ENCODE measurements at regions not wholly inside any gene's neighbourhood (a gene's known extent, or its start where the extent isn't known, plus 50 kb on each side); places are given as distances from the start of the nearest gene placed in this dataset.
"Not testable (repeated sequence)": the region's sequence is repeated elsewhere in the genome, so short reads cannot be mapped to it uniquely, and the experiment has no call there.

DNA sequence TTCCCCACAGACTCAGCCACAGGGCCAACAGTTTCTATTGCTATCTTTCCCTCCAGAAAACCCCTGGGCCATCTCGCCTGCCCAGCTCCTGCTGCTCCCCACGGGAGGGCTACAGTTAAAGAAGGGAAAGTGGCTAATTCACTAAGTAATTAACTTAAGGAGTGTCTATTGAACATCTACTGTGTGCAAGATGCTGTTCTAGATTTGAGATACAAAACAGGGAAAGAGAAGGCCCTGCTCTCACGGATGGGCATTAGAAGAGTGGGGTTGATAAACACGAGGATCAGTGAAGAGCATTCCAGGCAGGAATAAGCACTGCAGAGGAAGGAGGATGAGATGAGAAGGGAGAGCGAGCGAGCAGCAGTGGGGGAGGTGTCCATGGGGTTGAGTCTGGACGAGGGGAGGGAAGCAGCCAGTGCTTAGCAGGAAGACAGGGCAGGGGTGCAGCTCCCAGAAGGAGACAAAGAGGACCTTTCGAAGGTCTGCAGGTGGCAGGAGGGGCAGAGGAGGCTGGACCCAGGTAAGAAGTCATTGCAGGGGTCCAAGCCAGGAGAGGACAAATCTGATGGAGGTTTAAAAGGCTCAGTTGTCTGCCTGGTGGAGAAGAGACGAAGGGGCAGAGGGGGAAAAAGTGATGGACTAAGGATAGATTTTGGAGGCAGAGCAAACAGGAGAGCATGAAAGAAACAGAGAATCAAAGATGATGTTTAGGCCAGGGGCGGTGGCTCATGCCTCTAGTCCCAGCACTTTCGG is 64.7 kb downstream of the KLF15 start:
- DNase-seq = no peak

DNA sequence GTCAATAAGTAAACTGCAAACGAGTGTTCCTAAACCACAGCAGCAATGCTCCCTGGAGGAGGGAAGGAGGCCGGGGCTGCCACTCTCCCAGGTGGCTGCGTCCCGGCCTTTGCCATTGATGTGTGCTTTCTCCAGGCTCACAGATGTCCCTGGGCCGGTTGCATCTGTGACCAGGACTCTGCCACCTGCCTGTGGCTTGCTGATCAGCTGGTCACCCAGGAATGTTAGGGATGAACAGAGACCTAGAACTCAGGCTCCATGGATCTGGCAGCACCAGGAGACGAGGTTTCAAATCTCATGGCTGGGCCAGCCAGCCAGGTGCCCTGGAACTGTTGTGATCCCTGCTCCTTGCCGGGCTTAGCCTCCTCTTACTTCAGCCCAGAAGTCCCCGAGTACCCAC is 65.7 kb downstream of the KLF15 start:
- no peak for DNase-seq

DNA sequence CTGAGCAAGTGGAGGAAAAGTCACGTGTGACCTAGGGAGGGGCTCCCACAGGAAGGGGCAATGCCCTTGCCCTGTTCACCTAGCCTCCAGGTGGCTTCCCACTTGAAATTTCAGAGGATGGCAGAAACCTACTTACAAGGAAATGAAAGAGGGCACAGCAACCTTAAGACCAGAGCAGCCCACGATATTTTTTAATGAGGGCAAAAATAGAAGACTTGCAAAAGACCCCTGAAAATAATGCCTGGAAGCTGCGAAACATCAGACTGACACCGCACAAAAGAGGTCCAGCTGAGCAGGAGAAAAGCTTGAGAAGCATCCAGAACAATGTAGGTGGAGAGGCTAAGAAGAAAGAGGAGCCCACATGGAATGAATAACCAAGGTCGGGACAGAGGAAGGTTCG is 66.1 kb downstream of the KLF15 start:
- no peak for DNase-seq

DNA sequence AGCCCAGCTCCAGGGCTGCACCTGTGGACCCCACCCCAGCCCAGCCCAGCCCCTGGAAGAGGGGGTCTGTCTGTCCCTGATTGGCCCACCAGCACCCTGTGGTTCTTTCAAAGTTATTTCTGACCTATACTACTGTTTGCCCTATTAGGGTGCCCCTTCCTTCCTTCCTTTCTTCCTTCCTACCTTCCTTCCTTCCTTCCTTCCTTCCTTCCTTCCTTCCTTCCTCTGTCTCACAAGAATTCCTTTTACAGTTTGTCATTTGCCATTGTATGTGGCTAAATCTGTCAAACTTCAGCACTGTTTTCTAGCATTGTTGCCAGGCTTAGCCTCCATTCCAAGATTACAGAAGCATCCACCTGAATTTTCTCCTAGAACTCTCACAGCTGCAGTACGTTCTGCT is 66.9 kb downstream of the KLF15 start:
- no peak for DNase-seq

DNA sequence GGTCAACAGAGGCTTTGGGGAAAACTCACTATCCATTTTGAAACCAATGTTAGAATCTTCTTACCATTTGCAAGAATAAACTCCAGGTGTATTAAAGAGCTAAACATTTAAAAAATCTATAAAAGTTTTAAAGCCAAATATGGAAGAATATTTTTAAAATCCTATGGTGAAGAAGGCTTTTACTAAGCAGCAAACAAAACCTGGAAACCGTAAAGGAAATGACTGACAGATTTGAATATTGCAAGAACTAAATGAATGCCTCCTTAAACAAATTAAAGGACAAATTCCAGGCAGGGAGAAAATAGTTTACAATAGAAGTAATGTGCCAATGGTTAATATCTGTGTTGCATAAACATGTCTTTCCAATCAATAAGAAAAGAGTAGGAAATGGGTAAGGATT is 68.1 kb downstream of the KLF15 start:
- DNase-seq = no peak

DNA sequence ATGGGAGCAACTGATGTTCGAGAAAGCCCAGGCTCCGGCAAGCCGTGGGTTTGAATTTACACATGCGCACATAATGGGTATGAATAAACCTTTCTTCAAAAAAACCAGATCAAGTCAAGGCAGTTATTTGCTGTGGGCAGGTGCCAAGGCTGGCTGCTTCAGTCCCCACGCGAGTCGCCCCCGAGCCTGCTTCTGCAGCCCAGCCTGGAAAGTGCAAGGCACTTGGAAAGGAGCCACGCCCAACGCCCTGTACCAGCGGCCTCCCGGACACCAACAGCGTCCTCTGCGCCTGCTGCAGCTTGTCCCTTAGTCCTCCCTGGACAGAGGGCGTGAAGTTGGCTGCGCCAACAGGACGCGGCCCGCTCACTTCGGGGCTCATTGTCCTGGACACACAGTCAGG is 68.9 kb downstream of the KLF15 start:
- no peak for DNase-seq

DNA sequence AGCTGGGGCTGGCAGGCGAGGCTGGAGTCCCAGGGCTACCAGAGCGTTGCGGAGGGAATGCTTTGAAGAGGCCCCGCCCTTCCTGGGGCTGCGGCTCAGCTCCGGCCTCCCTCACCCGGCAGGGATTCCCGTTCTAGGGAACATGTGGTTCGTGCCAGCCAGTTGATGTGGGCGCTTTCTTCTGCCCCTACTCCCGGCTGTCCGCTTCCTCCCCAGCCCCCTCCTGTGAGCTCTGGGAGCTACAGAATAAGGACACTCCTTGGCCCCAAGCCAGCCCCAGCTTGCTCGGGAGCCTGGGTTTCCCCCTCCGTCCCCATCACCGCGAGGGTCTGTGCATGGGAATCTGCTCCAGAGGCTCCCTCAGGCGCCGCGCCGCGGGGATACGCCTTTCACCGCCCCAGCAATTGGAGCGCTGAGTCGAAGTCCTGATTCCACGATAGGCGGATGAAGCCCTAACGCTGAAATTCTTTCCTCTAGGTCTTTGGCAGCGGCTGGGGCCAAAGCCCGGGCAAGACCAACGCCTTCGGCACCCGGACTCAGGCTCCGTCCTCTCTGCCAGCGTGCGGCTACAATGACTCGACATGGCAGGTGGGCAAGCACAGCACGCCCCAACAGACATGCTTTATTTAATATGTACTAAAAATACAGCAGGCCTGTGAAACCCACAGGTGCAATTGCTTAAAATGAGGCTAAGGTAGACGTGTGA is 69.5 kb downstream of the KLF15 start:
- DNase-seq = no peak

DNA sequence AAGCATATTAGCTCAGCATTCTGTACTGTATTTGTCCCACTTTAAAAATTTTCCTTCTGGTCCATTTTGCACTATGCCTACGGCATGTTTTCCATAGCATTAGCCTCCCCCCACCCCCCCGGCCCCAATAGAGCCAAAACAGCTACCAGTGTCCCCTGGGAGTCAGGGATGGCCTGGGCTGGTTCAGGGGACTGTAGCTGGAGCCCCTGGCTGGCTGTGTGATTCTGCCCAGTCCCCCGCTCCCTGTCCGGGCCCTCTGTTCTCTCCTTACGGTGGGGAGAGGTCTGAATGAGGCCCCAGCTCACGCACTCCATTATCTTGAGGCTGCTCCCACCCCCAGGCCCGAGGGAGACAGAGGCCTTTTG is 70.1 kb downstream of the KLF15 start:
- DNase-seq = no peak

DNA sequence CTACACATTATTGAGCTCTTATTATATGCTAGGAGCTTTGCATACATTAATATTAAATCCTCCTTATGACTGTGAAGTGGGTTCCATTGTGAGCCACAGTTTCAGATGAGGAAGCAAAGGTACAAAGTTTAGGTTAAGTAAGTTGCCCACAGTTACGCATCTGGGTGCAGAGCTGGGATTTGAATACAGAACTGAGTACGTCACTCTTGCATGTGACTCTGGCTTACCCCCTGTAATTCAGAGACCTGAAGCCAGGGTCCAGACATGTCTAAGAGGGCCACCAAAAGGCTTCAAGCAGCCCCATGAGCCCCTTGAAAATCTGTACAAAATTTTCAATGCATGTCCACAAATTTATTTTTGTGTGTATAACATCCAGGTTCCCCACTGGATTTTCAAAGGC is 71.8 kb downstream of the KLF15 start:
- no peak for DNase-seq

DNA sequence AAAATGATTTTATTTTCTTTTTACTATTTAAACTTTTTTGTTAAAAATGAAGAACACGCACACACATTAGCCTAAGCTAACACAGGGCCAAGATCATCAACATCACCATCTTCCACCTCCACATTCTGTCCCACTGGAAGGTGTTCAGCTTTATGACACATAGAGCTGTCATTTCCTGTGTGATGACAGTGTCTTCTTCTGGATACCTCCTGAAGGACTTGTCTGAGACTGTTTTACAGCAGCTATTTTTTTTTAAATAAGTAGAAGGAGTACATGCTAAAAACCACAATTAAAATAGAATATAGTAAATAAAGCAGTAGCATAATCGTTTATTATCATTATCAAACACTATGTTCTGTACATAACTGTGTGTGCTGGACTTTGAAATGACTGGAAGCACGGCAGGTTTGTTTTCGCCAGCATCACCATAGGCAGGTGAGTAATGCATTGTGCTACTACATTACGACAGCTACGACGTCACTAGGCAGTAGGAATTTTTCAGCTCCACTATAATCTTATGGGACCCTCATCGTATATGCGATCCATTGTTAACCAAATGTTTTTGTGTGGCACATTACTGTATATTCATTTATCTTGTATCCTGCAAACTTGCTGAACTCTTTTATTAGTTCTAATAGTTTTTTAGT is 72.8 kb downstream of the KLF15 start:
- DNase-seq = no peak

DNA sequence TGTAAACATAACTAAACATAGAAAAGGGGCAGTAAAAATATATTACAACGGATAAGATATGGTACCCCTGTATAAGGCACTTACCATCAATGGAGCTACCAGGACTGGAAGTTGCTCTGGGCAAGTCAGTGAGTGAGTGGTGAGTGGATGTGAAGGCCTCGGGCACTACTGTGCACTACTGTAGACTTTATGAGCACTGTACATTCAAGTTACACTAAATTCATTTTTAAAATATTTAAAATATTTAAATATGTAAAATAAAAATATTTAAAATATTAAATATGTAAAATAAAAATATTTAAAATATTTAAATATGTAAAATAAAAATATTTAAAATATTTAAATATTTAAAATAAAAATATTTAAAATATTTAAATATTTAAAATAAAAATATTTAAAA is 73.6 kb downstream of the KLF15 start:
- not testable (repeated sequence) for DNase-seq

DNA sequence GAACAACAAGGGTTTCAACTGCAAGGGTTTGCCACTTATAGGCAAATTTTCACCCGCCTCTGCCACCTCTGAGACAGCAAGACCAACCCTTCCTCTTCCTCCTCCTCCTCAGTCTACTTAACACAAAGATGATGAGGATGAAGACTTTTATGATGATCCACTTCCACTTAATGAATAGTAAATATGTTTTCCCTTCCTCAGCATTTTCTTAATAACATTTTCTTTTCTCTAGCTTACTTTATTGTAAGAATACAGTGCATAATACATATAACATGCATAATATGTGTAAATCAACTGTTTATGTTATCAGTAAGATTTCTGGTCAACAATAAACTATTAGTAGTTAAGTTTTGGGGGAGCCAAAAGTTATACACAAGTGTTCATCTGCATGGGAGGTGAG is 77.4 kb downstream of the KLF15 start:
- DNase-seq = no peak

DNA sequence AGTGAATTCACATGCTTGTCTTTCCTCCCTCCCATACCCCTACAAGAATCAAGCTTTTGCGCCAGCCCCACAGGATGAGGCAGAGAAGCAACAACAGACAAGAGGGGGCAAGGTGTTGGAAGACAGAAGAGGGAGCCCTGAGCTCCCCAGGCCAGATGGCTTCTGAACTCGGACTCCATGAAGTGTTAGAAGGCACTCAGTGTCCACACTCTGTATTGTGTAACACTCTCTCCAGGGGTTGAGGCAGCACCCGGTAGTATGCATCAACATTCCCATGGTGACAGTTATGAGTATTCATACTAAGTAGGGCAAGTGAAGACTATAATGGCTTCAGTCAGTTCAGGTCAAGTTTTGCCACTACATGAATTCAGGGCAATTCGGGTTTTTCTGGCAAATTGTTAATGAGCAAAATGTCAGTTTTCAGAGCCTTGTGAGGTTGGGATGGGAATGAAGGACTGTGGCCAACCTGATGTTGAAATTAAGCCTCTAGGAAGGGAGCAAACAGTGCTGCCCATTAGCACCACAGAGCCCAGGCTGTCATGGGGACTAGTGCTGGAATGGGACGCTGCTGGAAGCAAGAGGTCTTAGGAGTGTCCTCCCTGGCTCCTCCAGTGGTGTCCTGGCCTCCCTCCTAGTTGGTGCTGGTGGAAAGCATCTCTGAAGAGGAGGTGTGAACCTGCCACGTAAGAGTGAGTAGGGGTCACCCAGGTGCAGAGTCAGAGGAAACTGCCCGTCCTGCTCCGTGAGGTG is 79.4 kb downstream of the KLF15 start:
- no peak for DNase-seq

DNA sequence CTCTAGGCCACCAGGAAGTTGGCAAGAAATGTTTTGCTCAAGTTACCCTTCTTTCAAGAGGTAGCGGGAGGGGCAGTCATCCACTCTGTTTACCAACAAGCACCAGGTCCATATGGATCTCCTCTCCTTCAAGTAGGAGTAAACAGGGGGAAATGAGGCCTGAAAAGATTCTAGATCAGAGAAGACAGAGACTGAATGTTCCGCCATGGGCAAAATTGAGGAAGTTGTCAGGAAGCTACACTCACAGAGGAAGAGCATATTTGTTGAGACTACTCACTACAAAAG is 81.6 kb downstream of the KLF15 start:
- DNase-seq = peak; percentile 10

DNA sequence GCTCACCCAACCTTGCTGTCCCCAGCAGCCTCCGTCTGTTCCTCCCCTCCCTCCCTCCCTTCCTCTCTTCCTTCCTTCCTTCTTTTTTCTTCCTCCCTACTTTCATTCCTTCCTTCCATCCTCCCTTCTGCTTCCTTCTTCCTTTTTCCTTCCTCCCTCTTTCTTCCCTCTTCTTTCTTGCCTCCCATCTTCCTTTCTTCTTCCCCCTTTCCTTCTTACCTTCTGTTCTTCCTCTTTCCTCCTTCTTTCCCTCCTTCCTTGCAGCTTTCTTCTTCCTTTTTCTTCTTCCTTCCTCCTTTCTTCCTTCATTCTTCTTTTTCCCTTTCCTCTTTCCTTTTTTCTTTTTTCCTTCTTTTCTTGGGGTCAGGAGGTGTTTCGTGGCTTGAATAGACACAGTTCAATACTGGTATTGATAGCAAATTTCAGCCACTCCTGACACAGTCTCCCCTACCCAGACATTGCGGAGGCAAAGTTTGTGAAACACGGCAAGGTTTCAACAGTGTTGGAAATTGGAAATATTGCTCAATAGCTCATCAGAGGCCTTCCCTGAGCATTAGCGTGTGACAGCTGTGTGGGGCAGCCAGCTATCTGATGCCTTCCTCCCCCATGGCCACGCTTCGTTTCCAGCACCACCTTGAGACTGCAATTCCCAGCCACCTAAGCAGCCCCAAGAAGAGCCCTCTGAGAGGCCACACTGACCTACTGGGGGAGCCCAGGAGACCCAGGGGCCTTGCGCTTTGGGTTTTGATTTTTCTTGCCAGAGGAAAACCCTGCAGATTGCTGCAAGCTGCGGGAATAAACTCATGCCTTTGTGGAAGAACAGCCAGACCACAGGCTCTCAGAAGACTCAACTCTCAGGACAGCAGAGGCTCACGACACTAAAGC is 82.2 kb downstream of the KLF15 start:
- DNase-seq = no peak

DNA sequence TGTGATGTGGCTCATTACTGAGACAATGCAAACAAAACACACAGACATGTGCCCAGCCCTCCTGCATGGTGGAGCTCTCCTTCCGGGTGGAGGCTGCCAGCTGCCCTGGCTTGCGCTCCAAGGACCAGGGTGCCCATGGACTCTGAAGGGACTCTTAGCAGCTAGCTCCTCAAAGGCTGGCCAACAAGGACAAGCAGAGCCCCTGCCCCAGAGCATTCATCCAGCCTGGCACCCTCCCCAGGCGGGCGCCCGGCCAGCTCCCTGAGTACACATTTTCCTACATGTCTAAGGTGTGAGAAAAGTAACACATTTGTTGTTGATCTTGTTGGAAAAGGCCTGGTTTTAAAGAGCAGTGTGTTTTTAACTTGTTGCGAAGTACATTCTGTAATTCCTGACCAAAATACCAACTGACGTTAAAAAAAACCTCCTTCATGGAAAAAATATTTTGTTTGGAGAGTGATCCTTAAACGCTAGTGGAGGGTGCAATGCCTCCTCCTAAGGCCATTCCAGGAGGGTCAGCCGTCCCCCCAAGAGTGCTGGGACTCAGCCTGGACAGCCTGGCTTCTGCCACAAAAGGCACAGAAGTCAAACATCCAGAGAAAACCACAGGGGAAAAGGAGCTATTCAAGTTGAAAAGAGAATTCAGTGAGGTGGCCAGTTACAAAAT is 86.9 kb downstream of the KLF15 start:
- DNase-seq = no peak

DNA sequence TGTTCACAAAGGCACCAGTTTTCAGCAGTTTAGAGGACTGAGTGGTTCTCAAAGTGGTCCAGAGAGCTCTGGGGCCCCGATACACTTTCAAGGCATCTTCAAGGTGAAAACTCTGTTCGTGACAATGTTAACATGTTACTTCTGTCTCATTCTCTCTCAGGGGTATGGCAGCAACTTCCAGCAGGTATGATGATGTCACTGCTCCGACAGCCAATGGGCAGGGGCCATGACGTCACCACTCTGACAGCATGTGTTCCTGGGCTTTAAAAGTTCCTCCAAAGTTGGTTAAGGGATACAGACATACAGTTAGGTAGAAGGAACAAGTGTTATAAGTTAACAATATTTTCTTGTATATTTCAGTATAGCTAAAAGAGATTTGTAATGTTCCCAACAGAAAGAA is 87.9 kb downstream of the KLF15 start:
- DNase-seq = no peak

DNA sequence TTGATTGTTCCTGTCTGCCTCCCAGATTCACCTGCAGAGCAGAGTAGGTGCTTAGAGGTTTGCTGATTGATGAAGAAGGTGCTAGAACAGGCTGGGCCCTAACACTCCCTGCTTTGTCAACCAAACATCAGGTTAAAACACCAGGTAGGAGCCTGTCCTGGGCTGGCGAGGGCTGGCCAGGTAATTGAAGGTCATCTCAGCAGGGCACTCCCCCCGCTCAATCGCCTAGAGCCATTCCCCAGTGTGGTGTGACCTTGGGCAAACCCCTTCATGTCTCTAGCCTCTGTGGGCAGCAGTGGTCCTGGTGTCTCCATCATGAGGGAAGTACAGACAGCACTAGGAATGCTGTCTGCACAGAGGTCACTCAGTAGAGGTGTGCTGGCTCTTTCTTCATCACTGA is 88.3 kb downstream of the KLF15 start:
- DNase-seq = no peak

DNA sequence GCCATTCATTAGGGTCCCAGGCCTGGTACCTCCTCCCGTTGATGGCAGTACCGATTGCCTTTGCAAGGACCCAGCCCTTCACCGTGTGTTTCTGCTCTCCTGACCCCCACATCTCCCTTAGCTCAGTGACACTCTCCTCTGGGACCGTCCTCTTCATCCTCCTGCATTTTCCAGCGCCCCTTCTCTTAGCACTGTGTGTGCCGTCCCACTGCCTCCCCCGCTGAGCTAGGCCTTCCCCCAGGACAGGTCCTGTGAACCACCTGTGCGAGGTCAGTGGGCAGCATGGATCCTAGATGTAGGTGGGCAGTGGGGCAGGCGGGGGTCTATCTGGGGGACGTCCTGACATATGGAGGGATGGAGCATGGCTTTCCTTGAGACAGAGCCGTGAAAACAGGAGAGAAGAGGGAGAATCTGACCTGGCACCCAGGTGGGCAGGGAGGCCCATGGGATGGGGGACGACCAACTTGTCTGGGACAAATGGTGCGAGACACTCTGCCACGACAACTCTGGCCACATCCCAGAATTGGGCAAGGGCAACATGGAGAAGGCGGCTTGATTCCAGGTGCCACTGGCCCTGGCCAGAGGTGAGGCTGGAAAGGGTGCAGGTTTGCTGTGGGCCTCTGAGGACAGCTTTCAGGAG is 87.7 kb upstream of the ALDH1L1 start:
- DNase-seq = no peak

DNA sequence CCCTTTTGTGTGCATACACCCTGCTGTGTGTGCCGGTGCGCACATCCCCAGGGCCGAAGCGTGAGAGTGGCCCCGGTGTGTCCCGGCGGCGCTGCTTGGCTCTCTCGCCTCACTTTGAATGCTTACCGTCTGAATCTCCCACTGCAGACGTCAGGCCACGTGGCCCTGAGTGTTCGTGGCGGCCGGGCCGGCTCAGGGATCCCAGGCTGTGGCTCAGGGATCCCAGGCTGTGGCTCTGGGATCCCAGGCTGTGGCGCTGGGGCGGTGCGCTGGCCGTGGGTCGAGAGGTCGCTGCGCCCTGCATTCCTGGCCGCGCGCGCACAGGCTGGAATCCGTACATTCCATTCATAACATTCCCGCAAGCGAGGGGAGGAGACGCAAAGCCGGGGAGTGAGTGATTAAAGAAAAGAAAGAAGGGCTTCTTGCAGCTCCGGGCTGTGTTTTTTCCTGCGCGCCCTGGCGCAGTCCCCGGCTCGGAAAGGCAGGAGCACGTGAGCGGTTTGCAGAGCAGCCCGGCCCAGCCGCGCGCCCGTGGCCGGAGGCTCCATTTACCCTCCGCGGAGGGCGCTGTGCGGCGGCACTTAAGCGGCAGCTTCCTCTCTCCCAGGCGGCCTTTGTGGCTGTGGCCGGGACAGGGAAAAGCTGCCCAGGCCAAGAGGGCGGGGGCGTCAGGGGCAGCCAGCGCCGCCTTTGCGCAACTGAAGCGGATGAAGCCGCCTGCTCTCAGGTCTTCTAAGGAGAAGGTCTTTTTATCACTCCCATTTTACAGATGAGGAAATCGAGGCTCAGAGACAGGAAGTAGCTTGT is 87.0 kb upstream of the ALDH1L1 start:
- no peak for DNase-seq

DNA sequence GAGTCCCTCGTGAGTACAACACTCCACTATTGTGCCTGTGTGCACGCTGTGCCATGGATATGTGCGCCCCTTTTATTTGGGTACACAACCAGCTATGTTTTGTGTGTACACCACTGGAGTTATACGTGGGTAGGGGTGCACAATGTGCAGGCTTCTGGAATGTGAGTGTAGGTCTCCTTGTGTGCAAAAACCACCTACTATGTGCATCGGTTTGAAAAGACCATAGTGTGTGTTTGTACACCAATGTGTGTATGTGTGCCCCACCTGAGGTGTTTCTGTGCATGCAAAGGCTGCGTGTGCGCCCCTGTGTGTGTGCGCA is 86.4 kb upstream of the ALDH1L1 start:
- no peak for DNase-seq
